Astrocyte of the spinal cord (primary cell): ENCODE measurements at regions not wholly inside any gene's neighbourhood (a gene's known extent, or its start where the extent isn't known, plus 50 kb on each side); places are given as distances from the start of the nearest gene placed in this dataset.
"Not testable (repeated sequence)": the region's sequence is repeated elsewhere in the genome, so short reads cannot be mapped to it uniquely, and the experiment has no call there.

Experiments
- DNase-seq: peaks from one replicate; pipeline ENCODE4 v3.0.0; 2011; ENCODE audit warnings: low read depth, low spot score
- H3K4me3 ChIP-seq: 2 replicates; pipeline ENCODE4 v1.5.1; 2011; ENCODE audit warnings: low read depth, mild to moderate bottlenecking, low read length, moderate library complexity
- CTCF ChIP-seq: IDR thresholded peaks from 2 replicates; pipeline ENCODE4 v1.5.1; 2012; ENCODE audit warnings: low read depth, mild to moderate bottlenecking, low read length, inconsistent platforms
- in situ Hi-C: cut with HindIII; loops from 2 replicates; pipeline ENCODE4 v1.10.0; 2017; ENCODE audit warnings: low sequenced_read_pairs

GRCh38 chr5:81834021-81834660 is 83.2 kb upstream of the SSBP2 start:
- in situ Hi-C loops = no loop called here
- no peak for DNase-seq
- no peak for TF ChIP-seq CTCF
- no peak overlapping the region for H3K4me3 ChIP-seq

GRCh38 chr5:81830596-81830995 is 79.7 kb upstream of the SSBP2 start:
- in situ Hi-C loops = no loop called here
- DNase-seq = no peak
- TF ChIP-seq CTCF = no peak
- no peak overlapping the region for H3K4me3 ChIP-seq

- DNase-seq = no peak
- no peak for TF ChIP-seq CTCF
- in situ Hi-C loops = no loop called here
- H3K4me3 ChIP-seq = no peak overlapping the region
These were observed 78.3 kb upstream of the SSBP2 start for GRCh38 chr5:81829242-81829641.

GRCh38 chr5:81827500-81827899 is 76.6 kb upstream of the SSBP2 start:
- in situ Hi-C loops = no loop called here
- H3K4me3 ChIP-seq = no peak overlapping the region
- DNase-seq = no peak
- TF ChIP-seq CTCF = no peak

- no peak overlapping the region for H3K4me3 ChIP-seq
- DNase-seq = no peak
- TF ChIP-seq CTCF = peak; percentile 12
- in situ Hi-C loops = no loop called here
These were observed 75.2 kb upstream of the SSBP2 start for GRCh38 chr5:81826128-81826527.

GRCh38 chr5:81825237-81825636 is 74.3 kb upstream of the SSBP2 start:
- peak; percentile 76 for DNase-seq
- in situ Hi-C loops = no loop called here
- no peak for TF ChIP-seq CTCF
- no peak overlapping the region for H3K4me3 ChIP-seq

GRCh38 chr5:81823736-81824135 is 72.8 kb upstream of the SSBP2 start:
- in situ Hi-C loops, DNase-seq: not testable (repeated sequence)

More at GRCh38 chr5:81823736-81824135, 72.8 kb upstream of the SSBP2 start:
- H3K4me3 ChIP-seq = not testable (repeated sequence)
